Esophagus muscularis mucosa (tissue), 3 donors: ENCODE measurements at regions not wholly inside any gene's neighbourhood (a gene's known extent, or its start where the extent isn't known, plus 50 kb on each side); places are given as distances from the start of the nearest gene placed in this dataset.

Experiments used
- POLR2AphosphoS5 ChIP-seq, 2 donors: sonication (generic); formaldehyde crosslinking; IDR thresholded peaks; one replicate each; pipeline ENCODE4 v1.6.1; 2017; ENCODE audit warnings: antibody characterized with exemption in 2 of 2
- TF ChIP-seq, protein P1 (sequence below), 3 experiments: fragments of 200-600 bp in 2 of 3; fragments of 450-650 bp in 1 of 3; sonication (generic) in 2 of 3; IDR thresholded peaks; one replicate each; pipeline ENCODE4 v1.5.1; 2017 to 2019; ENCODE audit warnings: antibody characterized with exemption in 3 of 3, mild to moderate bottlenecking in 2 of 3, moderate library complexity in 1 of 3

DNA sequence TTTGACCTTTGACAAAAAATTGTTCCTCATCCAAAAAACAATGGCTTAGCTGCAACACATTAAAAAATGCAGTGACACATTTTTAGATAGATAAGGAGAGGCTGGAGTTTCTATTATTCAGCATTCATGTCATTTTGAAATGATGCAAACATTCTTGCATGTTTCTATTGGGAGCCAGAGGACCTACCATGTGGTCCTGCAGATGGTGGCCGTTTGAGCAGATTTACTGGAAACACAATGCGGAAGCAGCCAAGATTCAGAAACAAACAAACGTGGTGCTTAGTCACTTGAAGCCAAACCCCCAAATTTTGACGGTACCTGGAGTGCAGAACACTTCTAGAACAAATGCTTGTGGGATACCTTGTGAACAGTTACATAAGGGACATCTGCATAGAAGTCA, 456.7 kb downstream of the PCDH18 start:
- TF ChIP-seq, protein P1, sequence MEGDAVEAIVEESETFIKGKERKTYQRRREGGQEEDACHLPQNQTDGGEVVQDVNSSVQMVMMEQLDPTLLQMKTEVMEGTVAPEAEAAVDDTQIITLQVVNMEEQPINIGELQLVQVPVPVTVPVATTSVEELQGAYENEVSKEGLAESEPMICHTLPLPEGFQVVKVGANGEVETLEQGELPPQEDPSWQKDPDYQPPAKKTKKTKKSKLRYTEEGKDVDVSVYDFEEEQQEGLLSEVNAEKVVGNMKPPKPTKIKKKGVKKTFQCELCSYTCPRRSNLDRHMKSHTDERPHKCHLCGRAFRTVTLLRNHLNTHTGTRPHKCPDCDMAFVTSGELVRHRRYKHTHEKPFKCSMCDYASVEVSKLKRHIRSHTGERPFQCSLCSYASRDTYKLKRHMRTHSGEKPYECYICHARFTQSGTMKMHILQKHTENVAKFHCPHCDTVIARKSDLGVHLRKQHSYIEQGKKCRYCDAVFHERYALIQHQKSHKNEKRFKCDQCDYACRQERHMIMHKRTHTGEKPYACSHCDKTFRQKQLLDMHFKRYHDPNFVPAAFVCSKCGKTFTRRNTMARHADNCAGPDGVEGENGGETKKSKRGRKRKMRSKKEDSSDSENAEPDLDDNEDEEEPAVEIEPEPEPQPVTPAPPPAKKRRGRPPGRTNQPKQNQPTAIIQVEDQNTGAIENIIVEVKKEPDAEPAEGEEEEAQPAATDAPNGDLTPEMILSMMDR (IDR thresholded peaks at IDR 0.05), result no peak
- no peak for TF ChIP-seq POLR2AphosphoS5 (IDR thresholded peaks at IDR 0.05)
